Breast epithelium (tissue), 4 donors: ENCODE measurements at regions not wholly inside any gene's neighbourhood (a gene's known extent, or its start where the extent isn't known, plus 50 kb on each side); places are given as distances from the start of the nearest gene placed in this dataset.

Source experiments
- DNase-seq, 2 donors: peaks; one replicate each; pipeline ENCODE4 v3.0.0-alpha.2; 2019; ENCODE audit warnings: low spot score in 2 of 2
- H3K27ac ChIP-seq, 2 donors: fragments of 200-600 bp; sonication (generic) in 1 of 2; one replicate each; pipeline ENCODE4 v1.5.1; 2016 to 2019; ENCODE audit warnings: mild to moderate bottlenecking in 1 of 2
- H3K27me3 ChIP-seq, 2 donors: fragments of 200-600 bp; sonication (generic) in 1 of 2; one replicate each; pipeline versions ENCODE4 v1.5.1 to v1.6.0; 2017 to 2019; ENCODE audit warnings: control low read depth in 1 of 2, mild to moderate bottlenecking in 1 of 2
- H3K36me3 ChIP-seq: fragments of 200-600 bp; one replicate; pipeline ENCODE4 v1.5.1; 2019
- H3K4me1 ChIP-seq, 2 donors: fragments of 200-600 bp; sonication (generic); one replicate each; pipeline ENCODE4 v1.5.1; 2016 to 2019; ENCODE audit warnings: control low read depth in 1 of 2
- H3K4me3 ChIP-seq, 3 donors: fragments of 200-600 bp; sonication (generic); 1 replicate in 2 of 3; 2 replicates in 1 of 3; pipeline ENCODE4 v1.5.1; 2016 to 2019; ENCODE audit warnings: mild to moderate bottlenecking in 3 of 3, moderate library complexity in 2 of 3
- H3K9me3 ChIP-seq, 2 donors: fragments of 200-600 bp; sonication (generic) in 1 of 2; one replicate each; pipeline ENCODE4 v1.5.1; 2016 to 2019; ENCODE audit warnings: control low read depth in 1 of 2
- CTCF ChIP-seq, 3 donors: fragments of 450-650 bp; IDR thresholded peaks; one replicate each; pipeline ENCODE4 v1.5.1; 2016 to 2017; ENCODE audit warnings: antibody characterized with exemption in 3 of 3, mild to moderate bottlenecking in 3 of 3, moderate library complexity in 3 of 3
- POLR2A ChIP-seq: fragments of 450-650 bp; IDR thresholded peaks from one replicate; pipeline ENCODE4 v1.6.1; 2016; ENCODE audit warnings: antibody characterized with exemption, mild to moderate bottlenecking, moderate library complexity
- POLR2AphosphoS5 ChIP-seq, 3 donors: sonication (generic); formaldehyde crosslinking; IDR thresholded peaks; one replicate each; pipeline ENCODE4 v1.6.1; 2017; ENCODE audit warnings: antibody characterized with exemption in 3 of 3
- intact Hi-C: fragments of 100-400 bp; cut with DNase I; formaldehyde crosslinking; loops from one replicate; pipeline ENCODE4 v1.15.1; 2023; ENCODE audit warnings: low total_unique reads

GRCh38 chr9:16238623-16239138 lies 631.8 kb downstream of the BNC2 start:
- intact Hi-C loops = no loop called here

GRCh38 chr9:16241231-16241630 lies 629.2 kb downstream of the BNC2 start:
- Histone ChIP-seq H3K4me1 (no peaks in the 10 kb centered on the region), H3K36me3 (no peaks in the 10 kb centered on the region), H3K27me3 (no peaks in the 10 kb centered on the region), H3K27ac (no peak overlapping the region), H3K9me3 (no peaks in the 10 kb centered on the region), H3K4me3 (no peak overlapping the region)
- no peak for DNase-seq
- TF ChIP-seq CTCF (IDR thresholded peaks at IDR 0.05) = no peak
- TF ChIP-seq POLR2A = no peak
- no peak for TF ChIP-seq POLR2AphosphoS5 (IDR thresholded peaks at IDR 0.05)
- intact Hi-C loops = loop anchor here (5.0 kb wide), 1 partner anchor 326 kb away; no protein-coding TSS in a partner anchor

More at GRCh38 chr9:16238623-16239138, 631.8 kb downstream of the BNC2 start:
- H3K4me3 ChIP-seq = no peak overlapping the region
- no peaks in the 10 kb centered on the region for H3K36me3 ChIP-seq
- TF ChIP-seq POLR2AphosphoS5 (IDR thresholded peaks at IDR 0.05) (no peak), CTCF (IDR thresholded peaks at IDR 0.05) (no peak), POLR2A (no peak)
- no peak overlapping the region for H3K27ac ChIP-seq
- peaks cover 7 to 18% of the 10 kb centered on the region in 2 donors for H3K9me3 ChIP-seq
- DNase-seq = no peak
- H3K27me3 ChIP-seq = no peaks in the 10 kb centered on the region
- no peaks in the 10 kb centered on the region for H3K4me1 ChIP-seq

GRCh38 chr9:16243798-16244197 lies 626.7 kb downstream of the BNC2 start:
- intact Hi-C loops = loop anchor here (5.0 kb wide), 1 partner anchor 324 kb away; no protein-coding TSS in a partner anchor
- Histone ChIP-seq H3K4me1 (no peaks in the 10 kb centered on the region), H3K9me3 (no peaks in the 10 kb centered on the region), H3K27me3 (no peaks in the 10 kb centered on the region), H3K4me3 (no peak overlapping the region), H3K27ac (no peak overlapping the region), H3K36me3 (no peaks in the 10 kb centered on the region)
- TF ChIP-seq POLR2A (no peak), POLR2AphosphoS5 (IDR thresholded peaks at IDR 0.05) (no peak), CTCF (IDR thresholded peaks at IDR 0.05) (no peak)
- no peak for DNase-seq

GRCh38 chr9:16245756-16246440 lies 624.6 kb downstream of the BNC2 start:
- DNase-seq = no peak
- H3K27me3 ChIP-seq = no peaks in the 10 kb centered on the region
- H3K27ac ChIP-seq = no peak overlapping the region
- no peak overlapping the region for H3K4me3 ChIP-seq
- H3K4me1 ChIP-seq = no peaks in the 10 kb centered on the region
- no peaks in the 10 kb centered on the region for H3K36me3 ChIP-seq
- no peaks in the 10 kb centered on the region for H3K9me3 ChIP-seq
- intact Hi-C loops = no loop called here
- TF ChIP-seq POLR2AphosphoS5 (IDR thresholded peaks at IDR 0.05) (no peak), CTCF (IDR thresholded peaks at IDR 0.05) (no peak), POLR2A (no peak)

GRCh38 chr9:16246785-16247184 lies 623.7 kb downstream of the BNC2 start:
- no peak for TF ChIP-seq POLR2AphosphoS5 (IDR thresholded peaks at IDR 0.05)
- TF ChIP-seq POLR2A = no peak
- no peak for TF ChIP-seq CTCF (IDR thresholded peaks at IDR 0.05)
- Histone ChIP-seq H3K4me3 (no peak overlapping the region), H3K4me1 (no peaks in the 10 kb centered on the region), H3K27me3 (no peaks in the 10 kb centered on the region), H3K9me3 (no peaks in the 10 kb centered on the region), H3K36me3 (no peaks in the 10 kb centered on the region), H3K27ac (no peak overlapping the region)
- intact Hi-C loops = no loop called here
- no peak for DNase-seq
